Neuronal stem cell (in vitro differentiated cells): ENCODE measurements at regions not wholly inside any gene's neighbourhood (a gene's known extent, or its start where the extent isn't known, plus 50 kb on each side); places are given as distances from the start of the nearest gene placed in this dataset.

ENCODE experiments used
- DNase-seq: peaks from one replicate; pipeline ENCODE4 v3.0.0-alpha.2; 2013; ENCODE audit warnings: low spot score
- H2AFZ ChIP-seq: one replicate; pipeline ENCODE4 v1.6.1; 2013; ENCODE audit warnings: mild to moderate bottlenecking, low read length, inconsistent platforms
- H2AK5ac ChIP-seq: 2 replicates; pipeline ENCODE4 v1.6.1; 2013; ENCODE audit warnings: low read depth, mild to moderate bottlenecking, inconsistent platforms, low read length, moderate library complexity, mixed read lengths
- H2BK120ac ChIP-seq: 2 replicates; pipeline ENCODE4 v1.6.1; 2013; ENCODE audit warnings: low read depth, mild to moderate bottlenecking, inconsistent platforms, low read length, moderate library complexity, mixed read lengths
- H2BK12ac ChIP-seq: one replicate; pipeline ENCODE4 v1.6.1; 2013; ENCODE audit warnings: low read length, inconsistent platforms
- H2BK15ac ChIP-seq: 2 replicates; pipeline ENCODE4 v1.6.1; 2013; ENCODE audit warnings: mild to moderate bottlenecking, low read length, inconsistent platforms, mixed read lengths
- H2BK5ac ChIP-seq: one replicate; pipeline ENCODE4 v1.6.1; 2013; ENCODE audit warnings: inconsistent platforms, mild to moderate bottlenecking, low read length, moderate library complexity
- H3K14ac ChIP-seq: one replicate; pipeline ENCODE4 v1.6.1; 2013; ENCODE audit warnings: low read length, inconsistent platforms
- H3K18ac ChIP-seq: 2 replicates; pipeline ENCODE4 v1.6.1; 2013; ENCODE audit warnings: low read length, inconsistent platforms
- H3K23ac ChIP-seq: 2 replicates; pipeline ENCODE4 v1.6.1; 2013; ENCODE audit warnings: low read depth, mild to moderate bottlenecking, mixed read lengths, low read length, inconsistent platforms; ENCODE audit not compliant: poor library complexity
- H3K27ac ChIP-seq: replicated peaks from 3 replicates; pipeline ENCODE4 v1.5.1; 2013; ENCODE audit warnings: low read length, inconsistent platforms
- H3K27me3 ChIP-seq, 3 experiments: 2 replicates each; pipeline ENCODE4 v1.6.1; 2013; ENCODE audit warnings: low read length in 3 of 3, mild to moderate bottlenecking in 2 of 3, inconsistent platforms in 1 of 3, low read depth in 1 of 3, mixed read lengths in 1 of 3, moderate library complexity in 1 of 3; ENCODE audit not compliant: control insufficient read depth in 3 of 3, insufficient read depth in 3 of 3
- H3K36me3 ChIP-seq, 2 donors: replicated peaks in 1 of 2; 2 replicates each; pipeline ENCODE4 v1.6.1; 2013; ENCODE audit warnings: low read length in 2 of 2; ENCODE audit not compliant: control insufficient read depth in 2 of 2, insufficient read depth in 2 of 2
- H3K4ac ChIP-seq: 2 replicates; pipeline ENCODE4 v1.6.1; 2013; ENCODE audit warnings: inconsistent platforms, mild to moderate bottlenecking, low read length, moderate library complexity
- H3K4me1 ChIP-seq, 2 donors: 1 replicate in 1 of 2; 2 replicates in 1 of 2; pipeline ENCODE4 v1.6.1; 2013; ENCODE audit warnings: low read length in 2 of 2, low read depth in 1 of 2; ENCODE audit not compliant: control insufficient read depth in 2 of 2, insufficient read depth in 1 of 2
- H3K4me2 ChIP-seq: one replicate; pipeline ENCODE4 v1.6.1; 2013; ENCODE audit warnings: mild to moderate bottlenecking, low read length, inconsistent platforms; ENCODE audit not compliant: insufficient read depth, poor library complexity, severe bottlenecking
- H3K4me3 ChIP-seq, 2 donors: 2 replicates each; pipeline ENCODE4 v1.5.1; 2013; ENCODE audit warnings: low read length in 2 of 2, mild to moderate bottlenecking in 2 of 2, inconsistent platforms in 1 of 2, moderate library complexity in 1 of 2
- H3K79me1 ChIP-seq: one replicate; pipeline ENCODE4 v1.6.1; 2013; ENCODE audit warnings: low read depth, mild to moderate bottlenecking, inconsistent platforms, low read length, moderate library complexity
- H3K9ac ChIP-seq: one replicate; pipeline ENCODE4 v1.6.1; 2013; ENCODE audit warnings: mild to moderate bottlenecking, low read depth, low read length, inconsistent platforms; ENCODE audit not compliant: poor library complexity
- H3K9me3 ChIP-seq, 2 donors: replicated peaks in 1 of 2; 2 replicates each; pipeline versions ENCODE3 to v1.6.1; 2013; ENCODE audit warnings: low read length in 2 of 2, mild to moderate bottlenecking in 2 of 2, inconsistent platforms in 1 of 2, low read depth in 1 of 2, mixed read lengths in 1 of 2, moderate library complexity in 1 of 2; ENCODE audit not compliant: control insufficient read depth in 2 of 2, insufficient read depth in 1 of 2
- H4K8ac ChIP-seq: one replicate; pipeline ENCODE4 v1.6.1; 2013; ENCODE audit warnings: low read depth, mild to moderate bottlenecking, inconsistent platforms, low read length, moderate library complexity
- H4K91ac ChIP-seq: one replicate; pipeline ENCODE4 v1.6.1; 2013; ENCODE audit warnings: low read length, low read depth, mild to moderate bottlenecking, inconsistent platforms; ENCODE audit not compliant: poor library complexity
- WGBS, 2 donors: extraction: QIAGEN DNeasy Blood & Tissue Kit; methylation state at CpG; one replicate each; pipeline ENCODE4 v1.1.7; 2013; ENCODE audit warnings: missing lambda C conversion rate in 2 of 2, mixed read lengths in 1 of 2; ENCODE audit not compliant: insufficient read length in 2 of 2, insufficient replicate concordance in 1 of 2; ENCODE audit errors: extremely low coverage in 2 of 2; 5-methylcytosine and 5-hydroxymethylcytosine counted together

- H3K9ac ChIP-seq = no peak overlapping the region
- no peak overlapping the region for H2BK5ac ChIP-seq
- H3K14ac ChIP-seq = no peak overlapping the region
- H3K27ac ChIP-seq = no peak overlapping the region
- no peak overlapping the region for H2AFZ ChIP-seq
- no peak overlapping the region for H4K8ac ChIP-seq
- no peak overlapping the region for H4K91ac ChIP-seq
- WGBS, 2 donors = no CpG with 5 or more reads among the region's 1 CpG
- H3K4ac ChIP-seq = no peak overlapping the region
- no peaks in the 10 kb centered on the region for H3K9me3 ChIP-seq
- H2AK5ac ChIP-seq = no peak overlapping the region
- H2BK120ac ChIP-seq = no peak overlapping the region
- H3K4me3 ChIP-seq = no peak overlapping the region
- H3K27me3 ChIP-seq = no peaks in the 10 kb centered on the region
- no peaks in the 10 kb centered on the region for H3K79me1 ChIP-seq
- no peaks in the 10 kb centered on the region for H3K36me3 ChIP-seq
- no peak overlapping the region for H3K4me2 ChIP-seq
- H2BK12ac ChIP-seq = no peak overlapping the region
- no peak overlapping the region for H2BK15ac ChIP-seq
- no peak overlapping the region for H3K23ac ChIP-seq
- H3K18ac ChIP-seq = no peak overlapping the region
- DNase-seq = no peak
- H3K4me1 ChIP-seq = no peaks in the 10 kb centered on the region
Observed at GRCh38 chr21:28074676-28075075, 918.0 kb downstream of the LTN1 start.

DNA sequence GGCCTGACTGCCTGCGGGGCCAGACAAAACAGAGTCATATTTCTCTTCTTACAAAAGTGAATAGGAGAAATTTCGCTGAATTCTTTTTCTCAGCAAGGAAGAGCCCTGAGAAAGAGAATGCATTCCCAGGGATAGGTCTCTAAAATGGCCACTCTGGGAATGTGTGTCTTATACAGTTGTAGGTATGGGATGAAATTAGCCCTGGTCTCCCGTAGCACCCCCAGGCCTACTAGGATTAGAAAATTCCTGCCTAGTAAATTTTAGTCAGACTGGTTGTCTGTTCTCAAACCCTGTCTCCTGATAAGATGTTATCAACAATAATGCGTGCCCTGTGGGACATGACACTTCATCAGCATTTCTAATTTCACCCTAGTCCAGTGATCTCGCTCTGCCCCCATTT is 920.1 kb downstream of the LTN1 start:
- no peak for DNase-seq
- no peaks in the 10 kb centered on the region for H3K79me1 ChIP-seq

DNA sequence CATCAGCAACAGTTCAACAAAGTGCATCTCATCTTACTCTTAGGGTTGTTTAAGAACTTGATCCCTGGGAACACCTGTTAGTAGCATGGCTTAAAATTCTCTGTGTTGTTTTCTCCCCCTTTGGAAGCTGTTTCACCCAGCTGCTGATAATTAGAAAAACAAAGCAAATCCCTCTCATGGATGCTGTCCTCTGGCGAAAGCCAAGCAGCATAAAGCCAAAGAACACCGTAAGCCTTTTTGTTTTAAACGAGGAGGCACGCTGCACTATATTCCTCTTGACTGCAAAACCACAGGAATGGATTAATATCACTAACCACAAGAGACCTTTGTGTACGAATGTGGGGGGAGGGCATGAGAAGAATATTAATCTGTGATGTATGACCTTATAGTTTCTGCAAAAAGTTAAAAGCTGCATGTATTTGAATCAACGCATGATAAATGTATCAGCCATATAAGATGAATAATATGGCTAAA is 923.2 kb downstream of the LTN1 start:
- H3K14ac ChIP-seq = no peak overlapping the region
- H3K9me3 ChIP-seq = no peaks in the 10 kb centered on the region
- WGBS, 2 donors = no CpG with 5 or more reads among the region's 6 CpGs
- no peak overlapping the region for H2BK12ac ChIP-seq
- no peak overlapping the region for H4K91ac ChIP-seq
- no peak overlapping the region for H3K18ac ChIP-seq
- no peaks in the 10 kb centered on the region for H3K36me3 ChIP-seq
- H3K4ac ChIP-seq = no peak overlapping the region
- no peaks in the 10 kb centered on the region for H3K79me1 ChIP-seq
- H2AFZ ChIP-seq = no peak overlapping the region
- no peak overlapping the region for H3K23ac ChIP-seq
- no peaks in the 10 kb centered on the region for H3K27me3 ChIP-seq
- H4K8ac ChIP-seq = no peak overlapping the region
- H2AK5ac ChIP-seq = no peak overlapping the region
- H3K9ac ChIP-seq = no peak overlapping the region
- H3K4me2 ChIP-seq = no peak overlapping the region
- no peak overlapping the region for H2BK5ac ChIP-seq
- H3K4me3 ChIP-seq = no peak overlapping the region
- no peak overlapping the region for H2BK120ac ChIP-seq
- H2BK15ac ChIP-seq = no peak overlapping the region
- H3K27ac ChIP-seq = no peak overlapping the region
- DNase-seq = no peak
- H3K4me1 ChIP-seq = peaks cover 0 to 7% of the 10 kb centered on the region in 2 donors

More for the DNA sequence above, 920.1 kb downstream of the LTN1 start:
- Histone ChIP-seq H3K23ac (no peak overlapping the region), H2BK15ac (no peak overlapping the region), H3K4me3 (no peak overlapping the region), H3K14ac (no peak overlapping the region), H3K27me3 (no peaks in the 10 kb centered on the region), H2BK120ac (no peak overlapping the region), H2BK5ac (no peak overlapping the region), H4K8ac (no peak overlapping the region), H3K9me3 (no peaks in the 10 kb centered on the region), H3K4ac (no peak overlapping the region), H3K4me2 (no peak overlapping the region), H3K27ac (no peak overlapping the region), H2AK5ac (no peak overlapping the region), H3K4me1 (peaks cover 0 to 7% of the 10 kb centered on the region in 2 donors), H2BK12ac (no peak overlapping the region), H4K91ac (no peak overlapping the region), H3K18ac (no peak overlapping the region), H3K9ac (no peak overlapping the region), H2AFZ (no peak overlapping the region), H3K36me3 (no peaks in the 10 kb centered on the region)
- no CpG with 5 or more reads among the region's 5 CpGs for WGBS, 2 donors

DNA sequence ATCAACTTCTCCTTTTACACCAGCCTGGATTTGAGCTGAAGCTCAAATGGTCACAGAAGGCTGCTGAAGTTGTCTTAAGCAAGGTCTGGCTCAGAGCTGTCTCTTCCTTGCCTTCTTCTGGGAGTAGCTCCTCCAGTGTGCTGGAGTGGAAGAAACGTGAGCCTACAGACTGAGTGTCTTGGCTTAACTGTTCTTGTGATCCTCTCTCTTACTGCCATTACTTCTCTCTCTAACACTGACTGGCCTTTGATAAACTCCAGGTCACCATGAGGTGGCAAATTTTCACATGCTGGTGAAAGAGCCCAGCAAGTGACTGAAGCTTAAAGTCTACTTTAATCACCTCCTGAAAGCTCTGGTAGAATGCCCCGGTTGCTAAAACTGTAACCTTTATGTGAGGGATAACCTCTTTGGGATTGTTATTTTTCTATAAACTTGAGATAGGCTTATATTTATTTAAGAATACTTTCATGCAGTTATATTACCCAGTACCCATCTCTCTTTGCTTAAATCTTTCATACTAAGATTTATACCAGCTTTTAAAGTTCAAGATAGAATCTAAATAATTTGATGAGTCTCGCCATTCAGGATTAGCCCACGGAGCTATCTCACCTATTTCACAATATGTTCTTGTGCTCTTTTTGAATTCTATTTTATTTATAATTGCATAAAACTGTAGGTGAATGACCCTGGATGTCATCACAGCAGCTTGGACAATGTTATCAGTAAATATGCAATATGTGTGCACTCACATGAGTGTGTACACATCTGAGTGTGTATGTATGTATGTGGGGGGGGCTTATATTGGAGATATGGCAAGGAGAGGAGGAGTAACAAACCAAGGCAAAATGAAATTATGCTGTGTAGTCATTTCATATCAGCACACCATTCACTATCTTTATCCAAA is 924.0 kb downstream of the LTN1 start:
- no peak overlapping the region for H2BK15ac ChIP-seq
- H3K9ac ChIP-seq = no peak overlapping the region
- DNase-seq = no peak
- peaks cover 0 to 7% of the 10 kb centered on the region in 2 donors for H3K4me1 ChIP-seq
- H3K4me3 ChIP-seq = no peak overlapping the region
- H3K9me3 ChIP-seq = no peaks in the 10 kb centered on the region
- no peak overlapping the region for H3K14ac ChIP-seq
- H3K18ac ChIP-seq = no peak overlapping the region
- H3K27me3 ChIP-seq = no peaks in the 10 kb centered on the region
- H3K4ac ChIP-seq = no peak overlapping the region
- H4K91ac ChIP-seq = no peak overlapping the region
- H3K36me3 ChIP-seq = no peaks in the 10 kb centered on the region
- no peak overlapping the region for H2BK120ac ChIP-seq
- H2BK12ac ChIP-seq = no peak overlapping the region
- H2AFZ ChIP-seq = no peak overlapping the region
- H4K8ac ChIP-seq = no peak overlapping the region
- H3K27ac ChIP-seq = no peak overlapping the region
- H2AK5ac ChIP-seq = no peak overlapping the region
- H3K4me2 ChIP-seq = no peak overlapping the region
- H2BK5ac ChIP-seq = no peak overlapping the region
- WGBS, 2 donors = no CpG with 5 or more reads among the region's 4 CpGs
- no peak overlapping the region for H3K23ac ChIP-seq
- no peaks in the 10 kb centered on the region for H3K79me1 ChIP-seq
